Hematopoietic multipotent progenitor cell treated with erythropoietin and hydrocortisone succinate and interleukin-3 and kit ligand, for 6 days (in vitro differentiated cells): ENCODE measurements at regions not wholly inside any gene's neighbourhood (a gene's known extent, or its start where the extent isn't known, plus 50 kb on each side); places are given as distances from the start of the nearest gene placed in this dataset.
"Not testable (repeated sequence)": the region's sequence is repeated elsewhere in the genome, so short reads cannot be mapped to it uniquely, and the experiment has no call there.

Experiments used
- DNase-seq: peaks from one replicate; pipeline ENCODE4 v3.0.0-alpha.2; 2015

- not testable (repeated sequence) for DNase-seq
Observed at GRCh38 chr14:105663323-105663722, 136.9 kb downstream of the TMEM121 start.

GRCh38 chr14:105663818-105664596, 137.6 kb downstream of the TMEM121 start:
- not testable (repeated sequence) for DNase-seq

- no peak for DNase-seq
Observed at GRCh38 chr14:105664691-105665090, 138.3 kb downstream of the TMEM121 start.

- no peak for DNase-seq
Observed at GRCh38 chr14:105665247-105665950, 139.0 kb downstream of the TMEM121 start.

GRCh38 chr14:105665951-105666277, 139.5 kb downstream of the TMEM121 start:
- DNase-seq, result no peak

- DNase-seq, result no peak
Observed at GRCh38 chr14:105666420-105666819, 140.0 kb downstream of the TMEM121 start.

GRCh38 chr14:105666991-105667662, 140.7 kb downstream of the TMEM121 start:
- DNase-seq, result not testable (repeated sequence)

GRCh38 chr14:105667663-105668020, 141.3 kb downstream of the TMEM121 start:
- DNase-seq, result not testable (repeated sequence)

GRCh38 chr14:105668021-105668420, 141.6 kb downstream of the TMEM121 start:
- DNase-seq, result not testable (repeated sequence)

- not testable (repeated sequence) for DNase-seq
Observed at GRCh38 chr14:105668471-105669230, 142.3 kb downstream of the TMEM121 start.

GRCh38 chr14:105669231-105669610, 142.8 kb downstream of the TMEM121 start:
- not testable (repeated sequence) for DNase-seq

GRCh38 chr14:105669646-105670045, 143.3 kb downstream of the TMEM121 start:
- not testable (repeated sequence) for DNase-seq

GRCh38 chr14:105672450-105673200, 146.2 kb downstream of the TMEM121 start:
- DNase-seq, result not testable (repeated sequence)

- not testable (repeated sequence) for DNase-seq
Observed at GRCh38 chr14:105675433-105675832, 149.1 kb downstream of the TMEM121 start.

GRCh38 chr14:105675905-105676670, 149.7 kb downstream of the TMEM121 start:
- not testable (repeated sequence) for DNase-seq

GRCh38 chr14:105678057-105678456, 151.7 kb downstream of the TMEM121 start:
- not testable (repeated sequence) for DNase-seq

- DNase-seq, result not testable (repeated sequence)
Observed at GRCh38 chr14:105678996-105679958, 152.9 kb downstream of the TMEM121 start.

- DNase-seq, result not testable (repeated sequence)
Observed at GRCh38 chr14:105679959-105680735, 153.8 kb downstream of the TMEM121 start.

GRCh38 chr14:105680736-105681098, 154.3 kb downstream of the TMEM121 start:
- not testable (repeated sequence) for DNase-seq
